ENCODE measurements at regions not wholly inside any gene's neighbourhood (a gene's known extent, or its start where the extent isn't known, plus 50 kb on each side); places are given as distances from the start of the nearest gene placed in this dataset.

- DNase-seq: no peak
- POLR2A ChIA-PET: no interaction called here
- Histone ChIP-seq H3K4me1 (ENCODE audit: control insufficient read depth in 2 of 2, insufficient read depth in 2 of 2, low read length in 2 of 2) (no peaks in the 10 kb centered on the region), H3K4me3 (ENCODE audit: control extremely low read depth in 1 of 5, extremely low read depth in 1 of 5, insufficient read depth in 1 of 5, low read depth in 2 of 5, low read length in 4 of 5) (no peak overlapping the region), H3K9ac (ENCODE audit: low read length) (no peak overlapping the region), H3K79me2 (ENCODE audit: control insufficient read depth, insufficient read depth, low read length) (no peaks in the 10 kb centered on the region), H3K4me2 (replicated peaks; ENCODE audit: low read depth, low read length, poor library complexity, severe bottlenecking) (no peak overlapping the region), H3K27ac (ENCODE audit: low read length in 2 of 2) (no peak overlapping the region), H3K36me3 (replicated peaks in 1 of 2; ENCODE audit: control extremely low read depth in 1 of 2, control insufficient read depth in 1 of 2, extremely low read depth in 1 of 2, insufficient read depth in 2 of 2, low read length in 1 of 2) (no peaks in the 10 kb centered on the region), H4K20me1 (ENCODE audit: control insufficient read depth, insufficient read depth, low read length, poor library complexity, severe bottlenecking) (no peaks in the 10 kb centered on the region), H3K9me3 (ENCODE audit: control extremely low read depth in 1 of 3, control insufficient read depth in 2 of 3, insufficient read depth in 1 of 3, low read length in 2 of 3) (no peaks in the 10 kb centered on the region), H3K27me3 (replicated peaks in 1 of 4; ENCODE audit: control extremely low read depth in 1 of 4, control insufficient read depth in 3 of 4, insufficient read depth in 4 of 4, low read length in 3 of 4) (no peaks in the 10 kb centered on the region), H2AFZ (ENCODE audit: insufficient read depth, low read depth, low read length, poor library complexity, severe bottlenecking) (no peak overlapping the region)
- CTCF ChIA-PET: no interaction called here
- Mint-ChIP-seq H3K4me3 (no peak overlapping the region), H3K9me3 (ENCODE audit: insufficient read depth) (no peaks in the 10 kb centered on the region), H3K27ac (no peak overlapping the region), H3K27me3 (no peaks in the 10 kb centered on the region), H3K4me1 (peaks cover 1% of the 10 kb centered on the region)
- TF ChIP-seq CTCF (IDR thresholded peaks at IDR 0.05): no peak
- TF ChIP-seq EZH2 (IDR thresholded peaks at IDR 0.05; ENCODE audit: borderline replicate concordance, insufficient read depth, low read depth, low read length, poor library complexity, severe bottlenecking): no peak
- 50% methylated on average over 1 of the region's 1 CpG for WGBS (ENCODE audit: insufficient coverage)
- intact Hi-C loops (cut with micrococcal nuclease): no loop called here
- no peak for ATAC-seq (ENCODE audit: low read depth)
Measured at GRCh38 chr13:47832458-47832972, 168.6 kb downstream of the SUCLA2 start.

GRCh38 chr13:47831265-47831664 is 169.8 kb downstream of the SUCLA2 start:
- intact Hi-C loops (cut with micrococcal nuclease): no loop called here
- DNase-seq: no peak
- Mint-ChIP-seq H3K9me3 (ENCODE audit: insufficient read depth) (no peaks in the 10 kb centered on the region), H3K27ac (no peak overlapping the region), H3K27me3 (no peaks in the 10 kb centered on the region), H3K4me1 (peaks cover 1% of the 10 kb centered on the region), H3K4me3 (no peak overlapping the region)
- no peak for ATAC-seq (ENCODE audit: low read depth)
- ChIA-PET CTCF (no interaction called here), POLR2A (no interaction called here)
- Histone ChIP-seq H2AFZ (ENCODE audit: insufficient read depth, low read depth, low read length, poor library complexity, severe bottlenecking) (no peak overlapping the region), H3K27me3 (replicated peaks in 1 of 4; ENCODE audit: control extremely low read depth in 1 of 4, control insufficient read depth in 3 of 4, insufficient read depth in 4 of 4, low read length in 3 of 4) (no peaks in the 10 kb centered on the region), H3K9ac (ENCODE audit: low read length) (no peak overlapping the region), H4K20me1 (ENCODE audit: control insufficient read depth, insufficient read depth, low read length, poor library complexity, severe bottlenecking) (no peaks in the 10 kb centered on the region), H3K79me2 (ENCODE audit: control insufficient read depth, insufficient read depth, low read length) (no peaks in the 10 kb centered on the region), H3K4me1 (ENCODE audit: control insufficient read depth in 2 of 2, insufficient read depth in 2 of 2, low read length in 2 of 2) (no peaks in the 10 kb centered on the region), H3K9me3 (ENCODE audit: control extremely low read depth in 1 of 3, control insufficient read depth in 2 of 3, insufficient read depth in 1 of 3, low read length in 2 of 3) (no peaks in the 10 kb centered on the region), H3K4me3 (ENCODE audit: control extremely low read depth in 1 of 5, extremely low read depth in 1 of 5, insufficient read depth in 1 of 5, low read depth in 2 of 5, low read length in 4 of 5) (no peak overlapping the region), H3K27ac (ENCODE audit: low read length in 2 of 2) (no peak overlapping the region), H3K36me3 (replicated peaks in 1 of 2; ENCODE audit: control extremely low read depth in 1 of 2, control insufficient read depth in 1 of 2, extremely low read depth in 1 of 2, insufficient read depth in 2 of 2, low read length in 1 of 2) (no peaks in the 10 kb centered on the region), H3K4me2 (replicated peaks; ENCODE audit: low read depth, low read length, poor library complexity, severe bottlenecking) (no peak overlapping the region)
- WGBS (ENCODE audit: insufficient coverage): 100% methylated on average over 1 of the region's 1 CpG
- no peak for TF ChIP-seq EZH2 (IDR thresholded peaks at IDR 0.05; ENCODE audit: borderline replicate concordance, insufficient read depth, low read depth, low read length, poor library complexity, severe bottlenecking)
- TF ChIP-seq CTCF (IDR thresholded peaks at IDR 0.05): no peak

All from B cell (primary cell).